SU-DHL-6 (cell line): ENCODE measurements at regions not wholly inside any gene's neighbourhood (a gene's known extent, or its start where the extent isn't known, plus 50 kb on each side); places are given as distances from the start of the nearest gene placed in this dataset.

ENCODE experiments used
- H2AFZ ChIP-seq: fragments of 200-600 bp; sonication (generic); 2 replicates; pipeline ENCODE4 v1.6.1; 2014; ENCODE audit warnings: low read depth, mild to moderate bottlenecking, moderate library complexity, mixed read lengths, antibody characterized with exemption, low read length; ENCODE audit not compliant: severe bottlenecking
- H3F3A ChIP-seq: fragments of 200-600 bp; shearing (Covaris generic); 2 replicates; pipeline ENCODE4 v1.6.0; 2016; ENCODE audit warnings: antibody characterized with exemption, mild to moderate bottlenecking; ENCODE audit not compliant: insufficient read depth
- H3K27ac ChIP-seq: fragments of 200-600 bp; sonication (generic); 2 replicates; pipeline ENCODE4 v1.5.1; 2016; ENCODE audit warnings: low read depth, mild to moderate bottlenecking, low read length, moderate library complexity, mixed read lengths
- H3K27me3 ChIP-seq: fragments of 200-600 bp; sonication (generic), shearing (Covaris generic); 2 replicates; pipeline ENCODE4 v1.6.0; 2014; ENCODE audit warnings: mild to moderate bottlenecking, low read length
- H3K36me3 ChIP-seq: fragments of 200-600 bp; sonication (generic); 2 replicates; pipeline ENCODE4 v1.6.1; 2014; ENCODE audit warnings: mild to moderate bottlenecking, low read length, mixed read lengths
- H3K4me2 ChIP-seq: fragments of 300-600, 200-600 bp; shearing (Covaris generic), sonication (generic); 2 replicates; pipeline ENCODE4 v1.6.0; 2014; ENCODE audit warnings: low read length, low read depth, mild to moderate bottlenecking; ENCODE audit not compliant: poor library complexity, severe bottlenecking
- H3K4me3 ChIP-seq: fragments of 200-600 bp; sonication (generic); 2 replicates; pipeline ENCODE4 v1.5.1; 2014; ENCODE audit warnings: antibody characterized with exemption, low read length, mild to moderate bottlenecking, mixed read lengths; ENCODE audit not compliant: insufficient read depth, poor library complexity, severe bottlenecking
- H3K79me2 ChIP-seq: fragments of 200-600 bp; sonication (generic); 2 replicates; pipeline ENCODE4 v1.6.1; 2014; ENCODE audit warnings: mild to moderate bottlenecking, low read length, moderate library complexity; ENCODE audit not compliant: insufficient read depth
- H3K9ac ChIP-seq: fragments of 200-600 bp; sonication (generic); 2 replicates; pipeline ENCODE4 v1.7.0; 2014; ENCODE audit warnings: mild to moderate bottlenecking, low read length
- H3K9me2 ChIP-seq: fragments of 200-600 bp; sonication (generic); replicated peaks from 2 replicates; pipeline ENCODE4 v1.6.1; 2014; ENCODE audit warnings: low read length; ENCODE audit not compliant: insufficient read depth
- H3K9me3 ChIP-seq: fragments of 200-600 bp; sonication (generic); 2 replicates; pipeline ENCODE4 v1.6.1; 2014; ENCODE audit warnings: low read length, mixed read lengths; ENCODE audit not compliant: insufficient read depth
- H4K20me1 ChIP-seq: fragments of 200-600 bp; sonication (generic); 2 replicates; pipeline ENCODE4 v1.6.1; 2014; ENCODE audit warnings: low read depth, mild to moderate bottlenecking, antibody characterized with exemption, low read length, moderate library complexity, mixed read lengths
- CTCF ChIP-seq: fragments of 200-600 bp; sonication (generic); IDR thresholded peaks from one replicate; pipeline ENCODE4 v1.5.1; 2017; ENCODE audit warnings: antibody characterized with exemption, mild to moderate bottlenecking, low read length, moderate library complexity; ENCODE audit not compliant: insufficient read depth, poor library complexity, severe bottlenecking
- EZH2phosphoT487 ChIP-seq: fragments of 200-600 bp; sonication (generic), shearing (Covaris generic); conservative IDR thresholded peaks from 2 replicates; pipeline ENCODE4 v1.6.1; 2018; ENCODE audit warnings: mild to moderate bottlenecking, antibody characterized with exemption, low read length, moderate library complexity, mixed read lengths

- Histone ChIP-seq H4K20me1 (no peaks in the 10 kb centered on the region), H3F3A (no peaks in the 10 kb centered on the region), H3K9me2 (no peaks in the 10 kb centered on the region), H3K27me3 (no peaks in the 10 kb centered on the region), H3K4me2 (no peak overlapping the region), H3K36me3 (no peaks in the 10 kb centered on the region), H2AFZ (no peak overlapping the region), H3K4me3 (no peak overlapping the region), H3K79me2 (no peaks in the 10 kb centered on the region), H3K27ac (no peak overlapping the region), H3K9me3 (no peaks in the 10 kb centered on the region), H3K9ac (no peak overlapping the region)
- TF ChIP-seq CTCF = no peak
- TF ChIP-seq EZH2phosphoT487 = no peak
These were observed 175.3 kb downstream of the EMP1 start for GRCh38 chr12:13371797-13372196.

GRCh38 chr12:13371367-13371766 lies 174.8 kb downstream of the EMP1 start:
- Histone ChIP-seq H3K79me2 (no peaks in the 10 kb centered on the region), H3K9me3 (no peaks in the 10 kb centered on the region), H3K27ac (no peak overlapping the region), H3K4me3 (no peak overlapping the region), H3K4me2 (no peak overlapping the region), H3K9ac (no peak overlapping the region), H3K9me2 (no peaks in the 10 kb centered on the region), H3K36me3 (no peaks in the 10 kb centered on the region), H3K27me3 (no peaks in the 10 kb centered on the region), H4K20me1 (no peaks in the 10 kb centered on the region), H2AFZ (no peak overlapping the region), H3F3A (no peaks in the 10 kb centered on the region)
- TF ChIP-seq CTCF = no peak
- TF ChIP-seq EZH2phosphoT487 = no peak

- Histone ChIP-seq H3K9me2 (no peaks in the 10 kb centered on the region), H3F3A (no peaks in the 10 kb centered on the region), H2AFZ (no peak overlapping the region), H3K27me3 (no peaks in the 10 kb centered on the region), H4K20me1 (no peaks in the 10 kb centered on the region), H3K9me3 (no peaks in the 10 kb centered on the region), H3K4me3 (no peak overlapping the region), H3K36me3 (no peaks in the 10 kb centered on the region), H3K27ac (no peak overlapping the region), H3K4me2 (no peak overlapping the region), H3K9ac (no peak overlapping the region), H3K79me2 (no peaks in the 10 kb centered on the region)
- TF ChIP-seq CTCF (no peak), EZH2phosphoT487 (no peak)
These were observed 173.0 kb downstream of the EMP1 start for GRCh38 chr12:13369474-13370056.
